ENCODE measurements at regions not wholly inside any gene's neighbourhood (a gene's known extent, or its start where the extent isn't known, plus 50 kb on each side); places are given as distances from the start of the nearest gene placed in this dataset.

DNA sequence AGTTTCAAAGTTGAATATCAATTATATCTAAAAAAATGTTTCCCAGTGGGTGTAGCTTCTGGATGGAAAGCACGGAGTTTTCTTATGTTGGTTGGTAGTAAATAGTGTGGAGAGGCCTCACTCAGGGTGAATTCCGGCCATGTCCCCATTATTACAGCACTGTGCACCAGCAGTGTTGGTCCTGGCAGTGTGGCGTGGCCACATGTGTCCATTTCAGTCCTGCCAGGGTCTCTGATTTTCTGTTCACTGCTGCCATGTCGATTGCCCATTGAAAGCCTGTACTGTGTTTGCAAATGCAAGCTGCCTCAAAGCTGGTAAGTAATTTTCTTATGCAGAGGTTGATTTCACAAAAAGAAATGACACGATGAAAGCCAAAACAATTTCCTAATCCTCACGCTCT, 386.2 kb downstream of the GALR1 start:
- no peaks in the 10 kb centered on the region for H4K20me1 ChIP-seq (ENCODE audit: control insufficient read depth, extremely low read depth, insufficient read depth, low read length)
- TF ChIP-seq, protein P1, sequence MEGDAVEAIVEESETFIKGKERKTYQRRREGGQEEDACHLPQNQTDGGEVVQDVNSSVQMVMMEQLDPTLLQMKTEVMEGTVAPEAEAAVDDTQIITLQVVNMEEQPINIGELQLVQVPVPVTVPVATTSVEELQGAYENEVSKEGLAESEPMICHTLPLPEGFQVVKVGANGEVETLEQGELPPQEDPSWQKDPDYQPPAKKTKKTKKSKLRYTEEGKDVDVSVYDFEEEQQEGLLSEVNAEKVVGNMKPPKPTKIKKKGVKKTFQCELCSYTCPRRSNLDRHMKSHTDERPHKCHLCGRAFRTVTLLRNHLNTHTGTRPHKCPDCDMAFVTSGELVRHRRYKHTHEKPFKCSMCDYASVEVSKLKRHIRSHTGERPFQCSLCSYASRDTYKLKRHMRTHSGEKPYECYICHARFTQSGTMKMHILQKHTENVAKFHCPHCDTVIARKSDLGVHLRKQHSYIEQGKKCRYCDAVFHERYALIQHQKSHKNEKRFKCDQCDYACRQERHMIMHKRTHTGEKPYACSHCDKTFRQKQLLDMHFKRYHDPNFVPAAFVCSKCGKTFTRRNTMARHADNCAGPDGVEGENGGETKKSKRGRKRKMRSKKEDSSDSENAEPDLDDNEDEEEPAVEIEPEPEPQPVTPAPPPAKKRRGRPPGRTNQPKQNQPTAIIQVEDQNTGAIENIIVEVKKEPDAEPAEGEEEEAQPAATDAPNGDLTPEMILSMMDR (conservative IDR thresholded peaks at IDR 0.05 in 1 of 2, IDR thresholded peaks at IDR 0.05 in 1 of 2; ENCODE audit: low read depth in 1 of 2, low read length in 2 of 2): no peak
- no peak for TF ChIP-seq EZH2 (IDR thresholded peaks at IDR 0.05; ENCODE audit: low read length, missing control alignments)
- H3K36me3 ChIP-seq (ENCODE audit: control insufficient read depth, insufficient read depth, low read length): no peaks in the 10 kb centered on the region
- H3K4me2 ChIP-seq (ENCODE audit: extremely low read depth, insufficient read depth, low read length): no peak overlapping the region
- no peaks in the 10 kb centered on the region for H3K4me1 ChIP-seq (ENCODE audit: control insufficient read depth, extremely low read depth, insufficient read depth, low read length)
- H3K9ac ChIP-seq (ENCODE audit: insufficient read depth, low read length): no peak overlapping the region
- no peak overlapping the region for H2AFZ ChIP-seq (ENCODE audit: low read length)
- no peaks in the 10 kb centered on the region for H3K79me2 ChIP-seq (ENCODE audit: control insufficient read depth, insufficient read depth, low read length)
- H3K27ac ChIP-seq (ENCODE audit: insufficient read depth, low read length): no peak overlapping the region
- H3K4me3 ChIP-seq (replicated peaks in 1 of 4; ENCODE audit: control extremely low read depth in 1 of 4, insufficient read depth in 1 of 4, low read depth in 3 of 4, low read length in 4 of 4): no peak overlapping the region
- no peaks in the 10 kb centered on the region for H3K9me3 ChIP-seq (ENCODE audit: control insufficient read depth, insufficient read depth, low read depth, low read length)
- DNase-seq (ENCODE audit: low read depth in 2 of 2): no peak
- no peaks in the 10 kb centered on the region for H3K27me3 ChIP-seq (ENCODE audit: control insufficient read depth, insufficient read depth, low read length)

DNA sequence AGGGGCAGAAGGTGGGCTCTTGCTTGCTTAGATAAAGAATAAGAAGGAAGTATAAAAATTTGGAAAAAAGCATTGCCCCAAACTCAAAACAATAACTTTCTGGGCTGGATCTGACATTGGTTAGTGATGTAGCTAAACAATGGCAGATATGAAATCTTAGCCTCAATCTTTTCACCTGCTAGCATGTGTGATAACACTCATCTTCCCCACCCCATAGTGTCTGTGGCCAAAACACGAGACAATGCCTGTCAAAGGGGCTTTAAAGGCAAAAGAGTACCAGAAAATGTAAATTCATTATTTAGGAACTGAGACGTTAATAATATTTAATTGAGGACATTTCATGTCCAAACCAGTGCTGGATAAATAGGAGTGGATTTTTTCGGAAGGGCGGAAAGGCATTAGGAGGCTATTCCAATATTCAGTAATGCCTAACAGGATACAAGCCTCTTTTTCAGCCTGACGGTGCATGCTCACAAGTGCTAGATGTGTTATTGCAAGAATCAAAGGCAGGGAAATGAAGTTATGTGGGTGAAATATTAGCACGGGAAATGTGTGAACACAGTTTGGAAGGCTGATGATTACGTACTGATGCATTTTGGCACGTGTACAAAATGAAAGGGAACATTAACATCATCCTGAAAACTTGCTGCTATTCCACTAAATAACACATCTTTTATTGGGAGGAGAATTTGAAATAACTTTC, 395.7 kb downstream of the GALR1 start:
- Histone ChIP-seq H3K4me2 (ENCODE audit: extremely low read depth, insufficient read depth, low read length) (no peak overlapping the region), H3K27me3 (ENCODE audit: control insufficient read depth, insufficient read depth, low read length) (no peaks in the 10 kb centered on the region), H3K4me3 (replicated peaks in 1 of 4; ENCODE audit: control extremely low read depth in 1 of 4, insufficient read depth in 1 of 4, low read depth in 3 of 4, low read length in 4 of 4) (no peak overlapping the region), H4K20me1 (ENCODE audit: control insufficient read depth, extremely low read depth, insufficient read depth, low read length) (no peaks in the 10 kb centered on the region), H3K9ac (ENCODE audit: insufficient read depth, low read length) (no peak overlapping the region), H3K36me3 (ENCODE audit: control insufficient read depth, insufficient read depth, low read length) (no peaks in the 10 kb centered on the region), H3K9me3 (ENCODE audit: control insufficient read depth, insufficient read depth, low read depth, low read length) (no peaks in the 10 kb centered on the region), H2AFZ (ENCODE audit: low read length) (no peak overlapping the region), H3K79me2 (ENCODE audit: control insufficient read depth, insufficient read depth, low read length) (no peaks in the 10 kb centered on the region), H3K4me1 (ENCODE audit: control insufficient read depth, extremely low read depth, insufficient read depth, low read length) (no peaks in the 10 kb centered on the region), H3K27ac (ENCODE audit: insufficient read depth, low read length) (no peak overlapping the region)
- TF ChIP-seq, protein P1 (conservative IDR thresholded peaks at IDR 0.05 in 1 of 2, IDR thresholded peaks at IDR 0.05 in 1 of 2; ENCODE audit: low read depth in 1 of 2, low read length in 2 of 2): no peak
- TF ChIP-seq EZH2 (IDR thresholded peaks at IDR 0.05; ENCODE audit: low read length, missing control alignments): no peak
- DNase-seq (ENCODE audit: low read depth in 2 of 2): no peak

DNA sequence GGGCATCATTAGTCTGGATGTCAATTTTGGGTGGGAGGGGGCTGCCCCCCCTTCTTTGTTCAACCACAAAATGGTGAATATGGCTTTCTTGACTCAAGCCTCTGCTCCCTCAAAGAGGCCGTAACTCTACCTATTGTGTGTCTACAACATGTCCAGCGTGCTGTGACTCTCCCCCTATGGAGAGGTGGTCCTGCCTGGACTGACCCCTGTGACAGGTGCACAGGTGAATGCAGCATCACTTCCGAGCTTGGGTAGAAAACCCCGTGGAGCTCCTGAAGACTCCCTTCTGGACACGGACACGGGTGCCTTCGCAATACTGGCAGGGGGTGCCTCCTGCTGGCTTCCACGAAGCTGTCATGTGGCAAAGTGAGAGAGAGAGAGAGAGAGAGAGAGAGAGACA, 397.8 kb downstream of the GALR1 start:
- Histone ChIP-seq H3K27ac (ENCODE audit: insufficient read depth, low read length) (no peak overlapping the region), H3K9me3 (ENCODE audit: control insufficient read depth, insufficient read depth, low read depth, low read length) (no peaks in the 10 kb centered on the region), H3K4me3 (replicated peaks in 1 of 4; ENCODE audit: control extremely low read depth in 1 of 4, insufficient read depth in 1 of 4, low read depth in 3 of 4, low read length in 4 of 4) (no peak overlapping the region), H4K20me1 (ENCODE audit: control insufficient read depth, extremely low read depth, insufficient read depth, low read length) (no peaks in the 10 kb centered on the region), H3K36me3 (ENCODE audit: control insufficient read depth, insufficient read depth, low read length) (no peaks in the 10 kb centered on the region), H2AFZ (ENCODE audit: low read length) (no peak overlapping the region), H3K4me1 (ENCODE audit: control insufficient read depth, extremely low read depth, insufficient read depth, low read length) (no peaks in the 10 kb centered on the region), H3K79me2 (ENCODE audit: control insufficient read depth, insufficient read depth, low read length) (no peaks in the 10 kb centered on the region), H3K4me2 (ENCODE audit: extremely low read depth, insufficient read depth, low read length) (no peak overlapping the region), H3K27me3 (ENCODE audit: control insufficient read depth, insufficient read depth, low read length) (no peaks in the 10 kb centered on the region), H3K9ac (ENCODE audit: insufficient read depth, low read length) (no peak overlapping the region)
- no peak for TF ChIP-seq EZH2 (IDR thresholded peaks at IDR 0.05; ENCODE audit: low read length, missing control alignments)
- TF ChIP-seq, protein P1 (conservative IDR thresholded peaks at IDR 0.05 in 1 of 2, IDR thresholded peaks at IDR 0.05 in 1 of 2; ENCODE audit: low read depth in 1 of 2, low read length in 2 of 2): no peak
- DNase-seq (ENCODE audit: low read depth in 2 of 2): no peak

Data from fibroblast of lung (primary cell).